ENCODE measurements at regions not wholly inside any gene's neighbourhood (a gene's known extent, or its start where the extent isn't known, plus 50 kb on each side); places are given as distances from the start of the nearest gene placed in this dataset.

DNA sequence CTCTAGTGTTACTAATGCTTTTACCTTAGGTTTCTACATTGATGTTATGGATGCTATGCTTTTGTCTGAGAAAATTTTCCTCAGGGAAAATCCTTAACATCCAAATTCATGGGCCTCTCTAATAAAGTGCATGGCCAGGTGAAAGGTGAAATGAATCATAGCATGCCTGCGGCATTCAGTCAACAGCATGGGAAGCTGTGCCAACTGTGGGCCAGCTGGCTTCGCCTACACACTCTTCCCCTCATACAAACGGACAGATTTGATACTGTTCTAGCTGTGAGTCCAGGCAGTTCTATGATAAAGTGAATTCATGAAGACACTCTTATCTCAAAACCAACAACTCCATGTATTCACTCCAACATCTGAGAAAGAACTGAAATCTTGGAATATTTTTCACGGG lies 374.1 kb downstream of the PLK2 start:
- Mint-ChIP-seq H3K27me3 (peaks cover 0 to 18% (median 6%) of the 10 kb centered on the region in 5 donors), H3K4me1 (no peaks in the 10 kb centered on the region), H3K4me3 (no peak overlapping the region), H3K9me3 (peaks cover 0 to 2% (median 0%) of the 10 kb centered on the region in 11 donors), H3K36me3 (no peaks in the 10 kb centered on the region), H3K27ac (no peak overlapping the region)
- H3K9me3 ChIP-seq (ENCODE audit: control insufficient read depth in 2 of 3, low read length in 3 of 3): no peaks in the 10 kb centered on the region
- DNase-seq: no peak
- H3K27ac ChIP-seq (ENCODE audit: low read depth, low read length): no peak overlapping the region
- H3K36me3 ChIP-seq (ENCODE audit: control insufficient read depth in 2 of 3, insufficient read depth in 3 of 3, low read length in 3 of 3): no peaks in the 10 kb centered on the region
- intact Hi-C loops (cut with micrococcal nuclease): no loop called here
- POLR2A ChIA-PET: no interaction called here
- no peak for ATAC-seq
- no peaks in the 10 kb centered on the region for H3K27me3 ChIP-seq (ENCODE audit: control insufficient read depth in 2 of 2, insufficient read depth in 2 of 2, low read length in 2 of 2)
- CTCF ChIA-PET: no interaction called here
- no peaks in the 10 kb centered on the region for H3K4me1 ChIP-seq (ENCODE audit: control insufficient read depth in 2 of 2, insufficient read depth in 2 of 2, low read length in 2 of 2)
- no peak overlapping the region for H3K4me3 ChIP-seq (ENCODE audit: low read length)

GRCh38 chr5:58081435-58081834 lies 378.5 kb downstream of the PLK2 start:
- H3K27ac ChIP-seq (ENCODE audit: low read depth, low read length): no peak overlapping the region
- no peak overlapping the region for H3K27ac Mint-ChIP-seq
- H3K4me1 ChIP-seq (ENCODE audit: control insufficient read depth in 2 of 2, insufficient read depth in 2 of 2, low read length in 2 of 2): no peaks in the 10 kb centered on the region
- no peak overlapping the region for H3K4me3 Mint-ChIP-seq
- ChIA-PET CTCF (no interaction called here), POLR2A (no interaction called here)
- H3K9me3 Mint-ChIP-seq: no peaks in the 10 kb centered on the region
- intact Hi-C loops (cut with micrococcal nuclease): no loop called here
- H3K36me3 ChIP-seq (ENCODE audit: control insufficient read depth in 2 of 3, insufficient read depth in 3 of 3, low read length in 3 of 3): no peaks in the 10 kb centered on the region
- H3K36me3 Mint-ChIP-seq: no peaks in the 10 kb centered on the region
- no peaks in the 10 kb centered on the region for H3K27me3 ChIP-seq (ENCODE audit: control insufficient read depth in 2 of 2, insufficient read depth in 2 of 2, low read length in 2 of 2)
- DNase-seq: no peak
- no peak for ATAC-seq
- H3K27me3 Mint-ChIP-seq: peaks cover 0 to 16% (median 4%) of the 10 kb centered on the region in 5 donors
- H3K4me3 ChIP-seq (ENCODE audit: low read length): no peak overlapping the region
- no peaks in the 10 kb centered on the region for H3K4me1 Mint-ChIP-seq
- H3K9me3 ChIP-seq (ENCODE audit: control insufficient read depth in 2 of 3, low read length in 3 of 3): no peaks in the 10 kb centered on the region

GRCh38 chr5:58080573-58080972 lies 379.3 kb downstream of the PLK2 start:
- Histone ChIP-seq H3K36me3 (ENCODE audit: control insufficient read depth in 2 of 3, insufficient read depth in 3 of 3, low read length in 3 of 3) (no peaks in the 10 kb centered on the region), H3K9me3 (ENCODE audit: control insufficient read depth in 2 of 3, low read length in 3 of 3) (no peaks in the 10 kb centered on the region), H3K4me1 (ENCODE audit: control insufficient read depth in 2 of 2, insufficient read depth in 2 of 2, low read length in 2 of 2) (no peaks in the 10 kb centered on the region), H3K27ac (ENCODE audit: low read depth, low read length) (no peak overlapping the region), H3K27me3 (ENCODE audit: control insufficient read depth in 2 of 2, insufficient read depth in 2 of 2, low read length in 2 of 2) (no peaks in the 10 kb centered on the region), H3K4me3 (ENCODE audit: low read length) (no peak overlapping the region)
- H3K27ac Mint-ChIP-seq: no peak overlapping the region
- H3K27me3 Mint-ChIP-seq: peaks cover 0 to 8% (median 4%) of the 10 kb centered on the region in 5 donors
- ChIA-PET POLR2A (no interaction called here), CTCF (no interaction called here)
- H3K4me3 Mint-ChIP-seq: no peak overlapping the region
- intact Hi-C loops (cut with micrococcal nuclease): no loop called here
- H3K9me3 Mint-ChIP-seq: no peaks in the 10 kb centered on the region
- ATAC-seq: no peak
- no peaks in the 10 kb centered on the region for H3K4me1 Mint-ChIP-seq
- no peaks in the 10 kb centered on the region for H3K36me3 Mint-ChIP-seq
- DNase-seq: no peak

DNA sequence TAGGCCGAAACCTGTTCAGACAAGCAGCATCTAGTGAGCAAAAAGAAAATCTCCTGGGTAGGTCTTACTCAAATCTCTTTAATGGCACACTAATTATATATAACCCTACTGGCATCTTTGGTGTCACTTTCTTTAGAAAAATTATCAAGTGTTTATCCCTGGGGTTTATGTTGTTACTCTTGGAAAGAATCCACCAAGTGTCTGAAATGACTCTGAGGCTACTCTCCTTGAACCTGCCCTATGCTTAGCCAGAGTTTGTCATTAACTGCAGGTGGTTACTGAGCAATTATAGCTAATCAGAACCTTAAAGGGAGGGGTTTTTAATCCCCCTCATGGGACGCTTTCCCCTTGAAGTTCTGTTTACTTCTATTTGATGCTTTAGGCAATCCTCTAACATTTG lies 381.9 kb downstream of the PLK2 start:
- no peaks in the 10 kb centered on the region for H3K9me3 Mint-ChIP-seq
- ChIA-PET CTCF (no interaction called here), POLR2A (no interaction called here)
- ATAC-seq (no peak), DNase-seq (no peak)
- H3K36me3 ChIP-seq (ENCODE audit: control insufficient read depth in 2 of 3, insufficient read depth in 3 of 3, low read length in 3 of 3): no peaks in the 10 kb centered on the region
- no peaks in the 10 kb centered on the region for H3K9me3 ChIP-seq (ENCODE audit: control insufficient read depth in 2 of 3, low read length in 3 of 3)
- H3K4me1 Mint-ChIP-seq: no peaks in the 10 kb centered on the region
- no peak overlapping the region for H3K4me3 ChIP-seq (ENCODE audit: low read length)
- peaks cover 0 to 8% (median 4%) of the 10 kb centered on the region in 5 donors for H3K27me3 Mint-ChIP-seq
- intact Hi-C loops (cut with micrococcal nuclease): no loop called here
- H3K27ac Mint-ChIP-seq: no peak overlapping the region
- H3K27ac ChIP-seq (ENCODE audit: low read depth, low read length): no peak overlapping the region
- H3K27me3 ChIP-seq (ENCODE audit: control insufficient read depth in 2 of 2, insufficient read depth in 2 of 2, low read length in 2 of 2): no peaks in the 10 kb centered on the region
- no peaks in the 10 kb centered on the region for H3K36me3 Mint-ChIP-seq
- no peaks in the 10 kb centered on the region for H3K4me1 ChIP-seq (ENCODE audit: control insufficient read depth in 2 of 2, insufficient read depth in 2 of 2, low read length in 2 of 2)
- H3K4me3 Mint-ChIP-seq: no peak overlapping the region

DNA sequence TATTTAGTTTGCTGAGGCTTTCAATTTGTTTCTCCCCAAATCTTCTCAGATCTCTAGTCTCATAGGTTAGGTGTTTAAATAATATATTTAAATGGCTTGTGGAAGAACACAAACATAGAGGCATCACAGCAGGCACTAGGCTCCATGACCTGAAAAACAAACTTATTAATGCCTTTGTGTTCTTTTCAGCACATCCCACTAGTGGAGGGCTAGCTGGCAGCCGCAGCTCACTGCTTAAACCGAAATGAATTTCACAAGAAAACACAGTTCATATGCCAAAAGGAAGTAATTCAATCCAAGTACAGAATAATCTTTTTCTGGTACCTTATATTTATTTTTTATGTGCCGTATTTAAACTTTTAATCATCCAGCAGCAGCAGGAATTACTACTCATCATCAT lies 382.5 kb downstream of the PLK2 start:
- Mint-ChIP-seq H3K36me3 (no peaks in the 10 kb centered on the region), H3K9me3 (no peaks in the 10 kb centered on the region), H3K4me3 (no peak overlapping the region), H3K27me3 (peaks cover 0 to 6% (median 3%) of the 10 kb centered on the region in 5 donors), H3K4me1 (peaks cover 0 to 2% (median 0%) of the 10 kb centered on the region in 7 donors), H3K27ac (no peak overlapping the region)
- Histone ChIP-seq H3K9me3 (ENCODE audit: control insufficient read depth in 2 of 3, low read length in 3 of 3) (no peaks in the 10 kb centered on the region), H3K36me3 (ENCODE audit: control insufficient read depth in 2 of 3, insufficient read depth in 3 of 3, low read length in 3 of 3) (no peaks in the 10 kb centered on the region), H3K4me3 (ENCODE audit: low read length) (no peak overlapping the region), H3K4me1 (ENCODE audit: control insufficient read depth in 2 of 2, insufficient read depth in 2 of 2, low read length in 2 of 2) (no peaks in the 10 kb centered on the region), H3K27me3 (ENCODE audit: control insufficient read depth in 2 of 2, insufficient read depth in 2 of 2, low read length in 2 of 2) (no peaks in the 10 kb centered on the region), H3K27ac (ENCODE audit: low read depth, low read length) (no peak overlapping the region)
- no peak for DNase-seq
- intact Hi-C loops (cut with micrococcal nuclease): no loop called here
- ATAC-seq: no peak
- POLR2A ChIA-PET: no interaction called here
- CTCF ChIA-PET: no interaction called here

DNA sequence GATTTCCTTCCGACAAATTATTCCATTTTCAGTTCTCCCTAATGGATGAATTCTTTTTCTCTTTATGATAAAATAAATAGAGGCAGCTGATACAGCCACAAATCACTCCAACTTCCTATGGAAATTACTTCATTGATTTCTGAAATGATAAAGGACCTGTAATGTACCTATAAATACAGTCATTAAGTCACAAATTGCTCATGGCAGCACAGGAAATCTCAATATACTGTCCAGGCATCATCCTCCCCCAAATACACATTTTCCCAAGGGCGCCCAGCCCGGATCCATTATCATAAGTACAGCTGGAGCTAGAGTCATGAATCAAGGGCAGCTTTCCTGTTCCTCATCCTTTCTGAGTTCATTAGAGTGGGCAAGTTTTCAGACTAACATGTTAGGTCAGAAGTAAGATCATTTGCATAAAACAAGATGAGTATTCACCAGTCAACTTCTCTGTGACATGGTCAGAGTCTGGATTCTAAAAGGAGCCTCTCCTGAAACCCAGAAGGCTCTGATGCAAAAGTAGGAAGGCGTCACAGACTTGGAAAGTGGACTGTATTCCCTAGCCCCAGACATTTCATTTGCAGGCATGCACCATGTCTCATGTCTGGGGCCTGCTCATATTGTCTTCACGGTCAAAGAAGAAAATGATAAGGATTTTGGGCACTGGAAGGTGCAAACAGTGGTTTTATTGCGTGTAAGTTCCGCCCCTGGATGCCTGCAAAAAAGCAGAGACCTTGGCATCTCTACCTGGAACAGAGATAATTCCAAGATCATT lies 383.2 kb downstream of the PLK2 start:
- H3K9me3 ChIP-seq (ENCODE audit: control insufficient read depth in 2 of 3, low read length in 3 of 3): no peaks in the 10 kb centered on the region
- Mint-ChIP-seq H3K36me3 (no peaks in the 10 kb centered on the region), H3K4me1 (peaks cover 0 to 5% (median 0%) of the 10 kb centered on the region in 7 donors), H3K9me3 (no peaks in the 10 kb centered on the region), H3K27me3 (peaks cover 0 to 3% (median 0%) of the 10 kb centered on the region in 5 donors), H3K4me3 (no peak overlapping the region), H3K27ac (no peak overlapping the region)
- no peaks in the 10 kb centered on the region for H3K27me3 ChIP-seq (ENCODE audit: control insufficient read depth in 2 of 2, insufficient read depth in 2 of 2, low read length in 2 of 2)
- no peak for ATAC-seq
- H3K36me3 ChIP-seq (ENCODE audit: control insufficient read depth in 2 of 3, insufficient read depth in 3 of 3, low read length in 3 of 3): no peaks in the 10 kb centered on the region
- H3K4me3 ChIP-seq (ENCODE audit: low read length): no peak overlapping the region
- no peaks in the 10 kb centered on the region for H3K4me1 ChIP-seq (ENCODE audit: control insufficient read depth in 2 of 2, insufficient read depth in 2 of 2, low read length in 2 of 2)
- POLR2A ChIA-PET: no interaction called here
- CTCF ChIA-PET: no interaction called here
- intact Hi-C loops (cut with micrococcal nuclease): no loop called here
- H3K27ac ChIP-seq (ENCODE audit: low read depth, low read length): no peak overlapping the region
- DNase-seq: no peak

DNA sequence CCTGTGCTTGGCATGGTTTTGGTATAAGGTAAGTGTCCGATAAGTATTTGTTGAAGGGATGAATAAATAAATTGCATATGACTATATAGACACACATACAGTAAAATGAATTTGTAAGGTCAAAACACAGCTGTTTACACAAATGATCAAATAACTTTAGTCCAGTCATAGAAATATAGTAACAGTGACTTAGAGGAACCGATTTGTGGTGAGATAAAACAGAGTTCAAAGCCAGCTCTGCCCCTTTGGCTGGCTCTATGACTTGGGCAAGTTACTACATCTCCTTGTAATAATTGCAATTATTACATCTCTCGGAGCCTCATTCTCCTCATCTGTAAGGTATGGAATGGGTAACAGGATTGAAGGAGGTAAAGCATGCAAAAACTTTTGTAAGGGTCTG lies 384.0 kb downstream of the PLK2 start:
- Histone ChIP-seq H3K4me1 (ENCODE audit: control insufficient read depth in 2 of 2, insufficient read depth in 2 of 2, low read length in 2 of 2) (no peaks in the 10 kb centered on the region), H3K36me3 (ENCODE audit: control insufficient read depth in 2 of 3, insufficient read depth in 3 of 3, low read length in 3 of 3) (no peaks in the 10 kb centered on the region), H3K9me3 (ENCODE audit: control insufficient read depth in 2 of 3, low read length in 3 of 3) (no peaks in the 10 kb centered on the region), H3K27ac (ENCODE audit: low read depth, low read length) (no peak overlapping the region), H3K27me3 (ENCODE audit: control insufficient read depth in 2 of 2, insufficient read depth in 2 of 2, low read length in 2 of 2) (no peaks in the 10 kb centered on the region), H3K4me3 (ENCODE audit: low read length) (no peak overlapping the region)
- Mint-ChIP-seq H3K36me3 (no peaks in the 10 kb centered on the region), H3K4me1 (peaks cover 0 to 5% (median 0%) of the 10 kb centered on the region in 7 donors), H3K27me3 (peaks cover 0 to 3% (median 0%) of the 10 kb centered on the region in 5 donors), H3K27ac (no peak overlapping the region), H3K9me3 (no peaks in the 10 kb centered on the region), H3K4me3 (no peak overlapping the region)
- DNase-seq (no peak), ATAC-seq (no peak)
- CTCF ChIA-PET: no interaction called here
- POLR2A ChIA-PET: no interaction called here
- intact Hi-C loops (cut with micrococcal nuclease): no loop called here

Measured in naive thymus-derived CD4-positive, alpha-beta T cell (primary cell).